GM18502 (cell line): ENCODE measurements at regions not wholly inside any gene's neighbourhood (a gene's known extent, or its start where the extent isn't known, plus 50 kb on each side); places are given as distances from the start of the nearest gene placed in this dataset.
A peak's percentile ranks its signal among the peaks of the same experiment; 100 is the strongest.
"Not testable (repeated sequence)": the region's sequence is repeated elsewhere in the genome, so short reads cannot be mapped to it uniquely, and the experiment has no call there.

Source experiments
- ATAC-seq: cut with Tn5 transposase; IDR thresholded peaks from one replicate; pipeline ENCODE4 v1.9.1; 2021; ENCODE audit warnings: mild to moderate bottlenecking; ENCODE audit not compliant: unreplicated experiment, poor library complexity

- ATAC-seq = no peak
Observed at GRCh38 chr12:58395470-58395869, 454.1 kb downstream of the ATP23 start.

GRCh38 chr12:58396239-58396638 is 454.9 kb downstream of the ATP23 start:
- ATAC-seq = no peak

- ATAC-seq = no peak
Observed at GRCh38 chr12:58405363-58405762, 464.0 kb downstream of the ATP23 start.

- no peak for ATAC-seq
Observed at GRCh38 chr12:58408516-58408915, 467.1 kb downstream of the ATP23 start.

GRCh38 chr12:58412461-58413060 is 471.2 kb downstream of the ATP23 start:
- ATAC-seq = no peak

- ATAC-seq = no peak
Observed at GRCh38 chr12:58413794-58414193, 472.4 kb downstream of the ATP23 start.

- no peak for ATAC-seq
Observed at GRCh38 chr12:58414398-58414871, 473.1 kb downstream of the ATP23 start.

GRCh38 chr12:58415716-58416115 is 474.3 kb downstream of the ATP23 start:
- no peak for ATAC-seq

GRCh38 chr12:58416236-58416635 is 474.9 kb downstream of the ATP23 start:
- no peak for ATAC-seq

GRCh38 chr12:58419196-58419760 is 477.9 kb downstream of the ATP23 start:
- no peak for ATAC-seq

GRCh38 chr12:58419905-58420304 is 478.5 kb downstream of the ATP23 start:
- no peak for ATAC-seq

GRCh38 chr12:58420503-58420902 is 479.1 kb downstream of the ATP23 start:
- ATAC-seq = no peak

GRCh38 chr12:58421990-58422389 is 480.6 kb downstream of the ATP23 start:
- ATAC-seq = no peak

- ATAC-seq = peak; percentile 35
Observed at GRCh38 chr12:58424735-58425392, 483.5 kb downstream of the ATP23 start.

GRCh38 chr12:58425481-58426392 is 484.4 kb downstream of the ATP23 start:
- peak; percentile 91 for ATAC-seq

GRCh38 chr12:58426437-58426836 is 485.1 kb downstream of the ATP23 start:
- ATAC-seq = not testable (repeated sequence)

- no peak for ATAC-seq
Observed at GRCh38 chr12:58433959-58434358, 486.3 kb downstream of the LRIG3 start.

GRCh38 chr12:58434726-58435125 is 485.6 kb downstream of the LRIG3 start:
- ATAC-seq = no peak

- ATAC-seq = peak; percentile 85
Observed at GRCh38 chr12:58435647-58436046, 484.7 kb downstream of the LRIG3 start.

- ATAC-seq = no peak
Observed at GRCh38 chr12:58441483-58441882, 478.8 kb downstream of the LRIG3 start.
